Fibroblast of the aortic adventitia (primary cell): ENCODE measurements at regions not wholly inside any gene's neighbourhood (a gene's known extent, or its start where the extent isn't known, plus 50 kb on each side); places are given as distances from the start of the nearest gene placed in this dataset.
"Not testable (repeated sequence)": the region's sequence is repeated elsewhere in the genome, so short reads cannot be mapped to it uniquely, and the experiment has no call there.

Source experiments
- DNase-seq: peaks from one replicate; pipeline ENCODE4 v3.0.0-alpha.2; 2010; ENCODE audit warnings: low read depth
- H3K4me3 ChIP-seq: 2 replicates; pipeline ENCODE4 v1.5.1; 2011; ENCODE audit warnings: low read depth, mild to moderate bottlenecking, control low read depth, low read length, moderate library complexity
- TF ChIP-seq, protein P1 (sequence below): IDR thresholded peaks from 2 replicates; pipeline ENCODE4 v1.5.1; 2011; ENCODE audit warnings: mild to moderate bottlenecking, low read length, control low read depth, inconsistent platforms; ENCODE audit not compliant: insufficient read depth

DNA sequence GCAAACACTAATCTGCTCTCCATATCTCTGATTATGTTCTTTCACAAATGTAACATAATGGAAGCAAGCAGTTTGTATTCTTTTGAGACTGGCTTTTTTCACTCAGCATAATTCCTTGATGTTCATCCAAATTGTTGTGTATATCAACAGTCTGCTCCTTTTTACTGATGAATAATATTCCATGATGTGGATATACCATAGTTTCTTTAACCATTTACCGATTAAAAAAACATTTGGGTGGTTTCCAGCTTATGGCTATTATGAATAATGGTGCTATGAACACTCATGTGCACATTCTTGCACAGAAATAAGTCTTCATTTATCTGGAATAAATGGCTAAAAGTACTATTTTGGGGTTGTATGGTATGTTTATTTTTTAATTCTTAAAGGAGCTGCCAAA is 708.9 kb downstream of the RFPL4B start:
- H3K4me3 ChIP-seq: no peak overlapping the region
- DNase-seq: no peak
- TF ChIP-seq, protein P1, sequence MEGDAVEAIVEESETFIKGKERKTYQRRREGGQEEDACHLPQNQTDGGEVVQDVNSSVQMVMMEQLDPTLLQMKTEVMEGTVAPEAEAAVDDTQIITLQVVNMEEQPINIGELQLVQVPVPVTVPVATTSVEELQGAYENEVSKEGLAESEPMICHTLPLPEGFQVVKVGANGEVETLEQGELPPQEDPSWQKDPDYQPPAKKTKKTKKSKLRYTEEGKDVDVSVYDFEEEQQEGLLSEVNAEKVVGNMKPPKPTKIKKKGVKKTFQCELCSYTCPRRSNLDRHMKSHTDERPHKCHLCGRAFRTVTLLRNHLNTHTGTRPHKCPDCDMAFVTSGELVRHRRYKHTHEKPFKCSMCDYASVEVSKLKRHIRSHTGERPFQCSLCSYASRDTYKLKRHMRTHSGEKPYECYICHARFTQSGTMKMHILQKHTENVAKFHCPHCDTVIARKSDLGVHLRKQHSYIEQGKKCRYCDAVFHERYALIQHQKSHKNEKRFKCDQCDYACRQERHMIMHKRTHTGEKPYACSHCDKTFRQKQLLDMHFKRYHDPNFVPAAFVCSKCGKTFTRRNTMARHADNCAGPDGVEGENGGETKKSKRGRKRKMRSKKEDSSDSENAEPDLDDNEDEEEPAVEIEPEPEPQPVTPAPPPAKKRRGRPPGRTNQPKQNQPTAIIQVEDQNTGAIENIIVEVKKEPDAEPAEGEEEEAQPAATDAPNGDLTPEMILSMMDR: no peak

DNA sequence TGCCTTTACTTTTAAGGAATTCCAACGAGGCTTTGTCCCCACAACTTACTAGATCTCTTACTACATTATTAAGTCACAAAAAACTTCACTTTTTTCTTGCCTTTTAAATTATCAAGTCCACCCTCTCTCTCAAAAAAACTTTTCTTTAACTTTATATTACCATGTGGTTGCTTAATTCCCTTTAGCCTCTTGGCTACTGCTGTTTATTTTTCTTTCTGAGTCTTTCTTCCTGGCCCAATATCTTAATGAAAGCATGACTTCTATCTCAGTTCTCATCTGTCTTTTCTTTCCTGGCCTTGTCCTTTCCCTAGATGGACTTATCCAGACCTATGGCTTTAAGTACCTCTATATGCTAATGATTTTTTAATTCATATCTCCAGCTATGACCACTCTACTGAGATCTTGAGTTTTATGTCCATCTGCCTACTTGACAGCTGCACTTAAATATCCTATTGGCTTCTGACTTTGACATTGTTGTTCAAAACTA is 710.5 kb downstream of the RFPL4B start:
- H3K4me3 ChIP-seq: no peak overlapping the region
- DNase-seq: no peak
- TF ChIP-seq, protein P1: no peak

DNA sequence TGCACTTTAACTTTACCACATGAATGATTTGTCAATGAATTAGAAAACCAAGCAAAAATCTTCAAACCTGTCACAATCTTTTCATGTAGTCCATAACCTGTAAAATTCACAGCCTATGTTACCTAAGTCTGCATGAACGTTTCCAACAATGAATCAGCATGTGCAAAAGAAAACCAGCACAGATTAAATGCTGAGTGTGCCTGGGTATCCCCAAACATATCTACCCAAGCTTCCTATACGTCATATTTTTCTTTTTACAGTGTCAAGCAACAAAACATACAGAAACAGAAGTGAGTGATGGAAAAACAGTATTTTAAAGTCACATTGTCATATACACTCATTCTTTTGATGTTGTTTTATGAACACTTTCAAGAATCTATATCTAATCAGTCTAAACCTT is 713.5 kb downstream of the RFPL4B start:
- TF ChIP-seq, protein P1: no peak
- no peak for DNase-seq
- H3K4me3 ChIP-seq: no peak overlapping the region

DNA sequence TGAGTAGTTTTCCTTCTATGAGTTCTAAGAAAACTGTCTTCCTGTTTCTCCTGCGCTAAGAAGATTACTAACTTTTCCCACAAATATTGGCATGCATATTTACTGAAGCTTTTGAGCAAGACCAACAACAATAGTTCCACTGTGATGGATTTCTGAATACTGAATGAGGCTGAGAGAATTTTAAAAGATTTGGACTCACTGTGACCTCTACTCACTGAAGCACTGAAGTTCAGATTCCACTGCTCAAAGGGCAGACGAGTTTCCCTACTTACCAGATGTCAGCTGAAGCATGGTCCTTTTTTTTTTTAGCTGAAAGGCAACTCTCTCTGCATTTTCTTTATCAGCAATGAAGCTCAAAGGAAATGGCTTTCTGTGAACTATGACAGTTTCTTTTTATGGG is 718.5 kb downstream of the RFPL4B start:
- no peak for DNase-seq
- no peak overlapping the region for H3K4me3 ChIP-seq
- TF ChIP-seq, protein P1: no peak

DNA sequence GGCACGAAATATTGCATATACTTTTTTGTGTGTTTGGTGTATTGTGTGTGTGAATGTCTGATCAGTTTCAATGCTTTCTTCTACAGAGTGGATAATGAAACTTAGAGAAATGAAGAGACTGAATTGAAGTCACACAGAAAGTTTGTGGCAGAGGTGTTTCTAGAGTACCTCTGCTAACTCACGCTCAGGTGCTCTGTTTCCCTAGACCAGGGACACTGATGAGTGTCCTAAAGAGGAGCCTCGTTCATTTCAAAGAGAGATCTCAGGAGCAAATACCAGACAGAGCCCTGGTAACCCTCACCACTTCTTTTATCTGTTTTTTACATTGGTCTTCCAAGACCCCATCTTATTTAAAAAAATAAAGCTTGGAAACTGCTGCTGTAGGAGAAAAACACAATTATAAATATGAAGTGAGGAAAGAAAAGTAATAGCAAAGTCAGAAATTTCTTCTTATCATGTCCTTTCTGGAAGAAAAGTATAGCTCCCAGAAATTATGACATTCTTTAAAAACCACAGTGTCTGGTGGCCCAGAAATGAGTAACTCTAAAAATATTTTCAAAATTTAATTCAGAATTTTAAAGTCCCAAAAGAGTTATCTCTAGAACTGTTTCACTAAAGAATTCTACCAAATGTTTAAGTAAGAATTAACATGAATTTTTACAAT is 720.6 kb downstream of the RFPL4B start:
- TF ChIP-seq, protein P1: no peak
- H3K4me3 ChIP-seq: no peak overlapping the region
- peak; percentile 73 for DNase-seq

DNA sequence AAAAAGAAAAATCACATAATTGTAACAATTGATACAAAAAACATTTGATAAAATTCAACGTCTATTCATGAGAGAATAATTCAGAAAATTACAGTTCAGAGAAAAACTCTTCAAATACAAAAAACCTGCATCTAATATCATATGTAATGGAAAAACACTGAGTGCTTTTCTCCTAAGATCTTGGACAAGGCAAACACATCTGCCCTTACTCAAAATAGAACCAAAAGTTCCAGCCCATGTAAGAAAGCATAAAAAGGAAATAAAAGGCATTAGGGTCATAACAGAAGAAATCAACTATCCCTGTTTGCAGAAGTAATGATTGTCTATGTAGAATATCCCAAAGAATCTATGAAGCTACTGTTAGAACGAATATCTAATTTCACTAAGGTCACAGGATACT is 721.4 kb downstream of the RFPL4B start:
- no peak for DNase-seq
- no peak overlapping the region for H3K4me3 ChIP-seq
- TF ChIP-seq, protein P1: no peak

DNA sequence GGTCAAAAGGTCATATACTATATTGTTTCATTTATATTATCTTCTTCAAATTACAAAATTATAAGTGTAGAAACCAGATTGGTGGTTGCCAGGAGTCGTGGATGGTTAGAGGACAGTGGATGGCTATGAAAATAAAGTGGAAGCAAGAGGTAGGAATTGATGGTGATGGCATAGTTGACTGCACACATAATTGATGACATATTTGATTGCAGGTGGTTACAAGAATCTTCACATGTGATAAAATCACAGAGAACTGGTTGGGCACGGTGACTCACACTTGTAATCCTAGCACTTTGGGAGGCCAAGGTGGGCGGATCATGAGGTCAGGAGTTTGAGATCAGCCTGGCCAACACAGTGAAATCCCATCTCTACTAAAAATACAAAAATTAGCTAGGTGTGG is 723.6 kb downstream of the RFPL4B start:
- not testable (repeated sequence) for H3K4me3 ChIP-seq, DNase-seq
